ENCODE measurements at regions not wholly inside any gene's neighbourhood (a gene's known extent, or its start where the extent isn't known, plus 50 kb on each side); places are given as distances from the start of the nearest gene placed in this dataset.
"Not testable (repeated sequence)": the region's sequence is repeated elsewhere in the genome, so short reads cannot be mapped to it uniquely, and the experiment has no call there.

- no peak for DNase-seq
Observed at GRCh38 chr11:42786981-42787380, 524.8 kb upstream of the API5 start.

GRCh38 chr11:42795483-42795882, 516.3 kb upstream of the API5 start:
- not testable (repeated sequence) for DNase-seq

DNA sequence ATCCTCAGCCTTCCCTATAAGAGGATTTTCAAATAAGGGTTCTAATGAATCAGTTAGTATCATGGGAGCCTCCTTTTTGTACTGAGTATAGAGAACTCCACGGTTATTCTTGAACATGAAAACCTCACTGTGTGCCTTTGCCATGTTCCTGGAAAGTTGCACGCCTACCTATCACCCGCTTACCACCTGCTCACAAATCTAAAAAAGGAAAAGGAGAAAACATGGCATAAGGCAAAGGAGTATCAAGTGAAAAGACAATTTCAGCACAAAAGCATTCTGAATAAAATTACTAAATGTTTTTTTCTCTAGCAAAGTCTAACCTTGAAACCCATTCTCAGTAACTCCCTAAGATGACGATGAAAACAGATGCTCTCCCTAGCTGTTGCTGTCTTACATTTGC, 511.8 kb upstream of the API5 start:
- no peak for DNase-seq

- no peak for DNase-seq
Observed at GRCh38 chr11:42802201-42802899, 509.4 kb upstream of the API5 start.

- no peak for DNase-seq
Observed at GRCh38 chr11:42806191-42806590, 505.6 kb upstream of the API5 start.

DNA sequence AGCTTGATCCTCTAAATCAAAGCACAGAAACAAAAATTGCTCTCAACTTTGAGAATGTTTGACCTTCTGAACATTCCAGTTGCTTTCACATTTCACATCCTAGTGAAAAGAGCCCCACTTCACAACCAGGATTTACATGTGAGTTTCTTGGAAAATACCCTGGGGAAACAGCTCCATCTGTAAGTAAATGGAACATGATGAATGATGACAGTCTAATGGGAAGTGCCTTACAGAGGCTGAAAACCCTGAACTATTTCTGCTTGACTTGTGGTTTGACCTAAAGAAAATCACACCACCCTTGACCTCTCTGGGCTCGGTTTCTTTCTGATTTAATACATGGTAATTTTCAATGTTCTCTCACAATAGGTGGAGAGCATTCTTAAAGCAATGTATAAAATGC, 499.4 kb upstream of the API5 start:
- DNase-seq, result no peak

DNA sequence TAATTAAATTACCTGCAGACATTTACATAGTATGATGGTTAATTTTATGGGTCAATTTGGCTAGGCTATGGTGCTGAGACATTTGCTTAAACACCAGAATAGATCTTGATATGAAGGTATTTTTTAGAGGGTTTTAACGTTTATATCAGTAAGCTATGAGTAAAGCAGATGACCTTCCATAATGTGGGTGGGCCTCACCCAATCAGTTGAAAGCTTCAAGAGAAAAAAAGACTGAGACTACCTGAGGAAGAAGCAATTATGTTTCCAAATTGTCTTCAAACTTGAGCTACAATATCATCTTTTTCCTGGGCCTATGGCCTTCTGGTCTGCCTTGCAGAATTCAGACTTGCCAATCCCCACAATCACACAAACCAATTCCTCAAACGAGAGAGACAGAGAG, 498.8 kb upstream of the API5 start:
- no peak for DNase-seq

- no peak for DNase-seq
Observed at GRCh38 chr11:42816471-42816870, 495.3 kb upstream of the API5 start.

GRCh38 chr11:42819126-42819525, 492.7 kb upstream of the API5 start:
- no peak for DNase-seq

DNA sequence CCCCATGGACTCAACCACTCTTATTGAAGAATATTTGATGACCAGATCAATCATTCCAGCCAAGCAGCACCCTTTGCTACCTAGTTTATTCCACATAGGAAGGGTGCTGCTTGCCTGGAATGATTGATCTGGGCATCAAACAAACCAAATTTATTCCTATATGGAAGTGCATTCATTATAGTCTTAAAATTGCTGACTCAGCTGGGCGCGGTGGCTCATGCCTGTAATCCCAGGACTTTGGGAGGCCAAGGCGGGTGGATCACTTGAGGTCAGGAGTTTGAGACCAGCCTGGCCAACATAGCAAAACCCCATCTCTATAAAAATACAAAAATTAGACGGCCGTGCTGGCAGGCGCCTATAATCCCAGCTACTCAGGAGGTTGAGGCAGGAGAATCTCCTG, 489.6 kb upstream of the API5 start:
- not testable (repeated sequence) for DNase-seq

GRCh38 chr11:42823546-42823945, 488.2 kb upstream of the API5 start:
- DNase-seq, result no peak

DNA sequence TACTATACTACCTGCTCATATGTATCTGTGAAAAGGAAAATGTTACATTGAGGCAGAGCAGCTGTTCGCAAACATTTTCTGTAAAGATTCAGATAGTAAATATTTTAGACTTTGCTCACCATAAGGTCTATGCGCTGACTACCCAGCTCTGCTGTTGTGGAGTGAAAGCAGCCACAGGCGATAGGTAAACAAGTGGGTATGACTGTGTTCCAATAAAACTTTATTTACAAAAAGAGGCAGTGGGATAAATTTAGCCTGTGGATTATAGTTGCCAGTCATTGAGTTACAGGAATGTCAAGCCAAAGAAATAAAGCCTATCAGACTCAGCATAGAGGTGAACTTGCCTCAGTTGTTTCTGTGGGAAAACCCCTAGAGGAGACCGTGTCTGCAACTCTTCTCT, 487.7 kb upstream of the API5 start:
- DNase-seq, result no peak

DNA sequence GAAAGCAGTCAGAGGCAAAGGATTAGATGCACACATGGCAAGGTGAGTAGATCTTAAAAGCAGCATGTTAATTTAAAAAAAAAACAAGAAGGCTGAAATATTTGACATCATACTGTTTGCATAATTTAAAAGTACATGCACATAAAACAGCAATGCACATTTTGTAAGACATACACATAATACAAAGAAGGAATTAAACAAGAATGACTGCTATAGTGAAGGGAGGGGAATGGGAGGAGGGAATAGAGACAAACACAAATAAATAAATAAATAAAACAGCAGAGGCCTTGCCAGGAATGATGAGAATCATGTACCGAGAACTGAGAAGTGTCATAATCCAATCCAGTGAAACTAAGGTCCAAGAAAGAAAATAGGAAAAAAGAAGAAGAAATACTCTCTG, 486.2 kb upstream of the API5 start:
- no peak for DNase-seq

DNA sequence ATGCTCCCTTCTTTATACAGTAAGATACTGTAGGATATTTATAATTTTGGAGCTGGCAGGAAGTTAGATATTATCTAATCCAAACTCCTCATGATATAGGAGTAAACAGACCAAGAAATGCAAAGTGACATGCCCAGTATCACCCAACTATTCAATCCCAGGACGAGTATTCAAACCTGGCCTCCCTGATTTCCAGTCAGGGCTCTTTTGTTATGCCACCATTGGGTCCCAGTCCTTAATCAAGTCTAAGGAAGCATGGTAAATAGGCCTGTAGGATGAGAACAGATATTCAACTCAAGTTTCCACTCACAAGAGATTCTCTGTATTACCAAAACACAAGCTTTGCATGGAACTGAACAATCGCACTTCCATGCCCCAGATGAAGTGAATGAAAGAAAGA, 484.0 kb upstream of the API5 start:
- DNase-seq, result no peak

- DNase-seq, result no peak
Observed at GRCh38 chr11:42837994-42838393, 473.8 kb upstream of the API5 start.

DNA sequence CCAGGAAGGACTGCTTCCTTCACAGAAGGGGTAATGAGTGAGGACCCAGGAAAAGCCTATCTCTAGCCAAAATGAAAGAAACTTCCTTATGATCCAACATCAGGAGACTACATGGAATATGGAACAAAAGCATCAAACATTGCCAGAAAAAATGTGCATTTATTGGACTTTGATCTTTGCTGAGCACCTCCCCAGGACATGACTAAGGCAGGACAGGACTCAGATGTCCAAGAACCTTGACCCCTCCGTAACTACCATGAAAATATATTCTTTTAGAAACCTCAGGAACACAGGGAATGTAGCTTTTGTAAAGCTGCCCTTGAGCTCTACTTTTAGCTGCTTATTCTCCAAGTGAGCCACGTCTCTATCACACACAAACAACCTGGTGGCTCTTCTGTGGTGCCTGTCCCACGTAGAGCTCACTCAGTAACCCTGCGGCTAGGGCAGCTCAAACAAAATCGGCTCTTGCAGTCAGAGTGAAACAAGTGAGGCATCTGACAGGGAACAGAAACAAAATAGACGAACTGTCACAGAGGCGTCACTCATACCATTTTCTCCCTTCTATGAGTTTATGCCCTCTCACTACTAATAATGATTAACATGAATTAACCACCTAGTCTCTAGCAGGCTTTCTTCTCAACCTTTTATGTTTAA, 471.5 kb upstream of the API5 start:
- no peak for DNase-seq

DNA sequence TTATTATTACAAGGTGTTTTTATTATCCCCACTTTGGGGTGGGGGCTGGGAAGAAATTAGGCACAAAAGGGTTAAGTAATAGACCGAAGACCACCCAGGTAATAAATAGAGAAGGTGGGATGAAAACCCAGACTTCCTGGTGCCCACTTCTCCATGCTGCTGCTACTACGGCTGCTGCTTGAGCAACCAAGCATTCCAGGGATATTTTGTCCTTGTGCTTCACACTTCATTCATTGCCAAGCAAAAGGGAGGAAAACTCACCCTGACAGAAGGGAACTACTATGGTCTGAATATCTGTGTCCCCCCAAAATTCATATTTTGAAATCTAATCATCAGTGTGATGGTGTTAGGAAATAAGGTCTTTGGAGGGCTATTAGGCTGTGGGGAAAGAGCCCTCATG, 470.9 kb upstream of the API5 start:
- no peak for DNase-seq

GRCh38 chr11:42841556-42841955, 470.2 kb upstream of the API5 start:
- no peak for DNase-seq

DNA sequence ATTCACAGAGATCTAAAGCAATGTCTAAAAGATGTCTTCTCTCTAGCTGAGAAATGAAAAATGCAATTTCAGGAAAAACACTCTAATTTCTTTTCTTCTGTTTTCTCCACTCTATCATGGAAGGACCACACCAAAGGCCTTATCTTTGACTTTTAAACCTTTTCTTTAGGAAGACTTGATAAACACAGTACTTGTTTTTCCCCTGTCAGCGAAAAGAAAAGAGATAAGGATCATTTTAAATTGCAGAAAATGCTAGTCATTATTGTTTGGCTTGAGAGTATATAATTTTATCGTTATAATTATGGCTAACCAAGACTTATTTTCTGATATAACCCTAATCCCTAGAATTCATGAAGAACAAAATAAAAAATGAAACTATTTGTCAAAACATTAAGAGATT, 462.4 kb upstream of the API5 start:
- DNase-seq, result no peak

GRCh38 chr11:42857344-42857743, 454.5 kb upstream of the API5 start:
- DNase-seq, result no peak

GRCh38 chr11:42870480-42870879, 441.3 kb upstream of the API5 start:
- DNase-seq, result no peak

DNA sequence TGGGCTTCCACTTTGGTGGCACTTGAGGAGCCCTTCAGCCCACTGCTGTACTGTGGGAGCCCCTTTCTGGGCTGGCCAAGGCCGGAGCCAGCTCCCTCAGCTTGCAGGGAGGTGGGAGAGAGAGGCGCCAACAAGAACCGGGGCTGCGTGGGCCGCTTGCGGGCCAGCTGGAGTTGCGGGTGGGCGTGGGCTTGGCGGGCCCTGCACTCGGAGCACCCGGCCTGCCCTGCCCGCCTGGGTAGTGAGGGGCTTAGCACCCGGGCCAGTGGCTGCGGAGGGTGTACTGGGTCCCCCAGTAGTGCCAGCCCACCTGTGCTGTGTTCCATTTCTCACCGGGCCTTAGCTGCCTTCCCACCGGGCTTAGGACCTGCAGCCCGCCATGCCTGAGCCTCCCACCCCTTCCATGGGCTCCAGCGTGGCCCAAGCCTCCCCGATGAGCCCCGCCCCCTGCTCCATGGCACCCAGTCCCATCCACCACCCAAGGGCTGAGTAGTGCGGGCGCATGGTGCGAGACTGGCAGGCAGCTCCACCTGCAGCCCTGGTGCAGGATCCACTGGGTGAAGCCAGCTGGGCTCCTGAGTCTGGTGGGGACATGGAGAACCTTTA, 437.9 kb upstream of the API5 start:
- DNase-seq, result not testable (repeated sequence)

GRCh38 chr11:42881335-42881734, 430.5 kb upstream of the API5 start:
- not testable (repeated sequence) for DNase-seq

GRCh38 chr11:42890773-42891172, 421.0 kb upstream of the API5 start:
- no peak for DNase-seq

DNA sequence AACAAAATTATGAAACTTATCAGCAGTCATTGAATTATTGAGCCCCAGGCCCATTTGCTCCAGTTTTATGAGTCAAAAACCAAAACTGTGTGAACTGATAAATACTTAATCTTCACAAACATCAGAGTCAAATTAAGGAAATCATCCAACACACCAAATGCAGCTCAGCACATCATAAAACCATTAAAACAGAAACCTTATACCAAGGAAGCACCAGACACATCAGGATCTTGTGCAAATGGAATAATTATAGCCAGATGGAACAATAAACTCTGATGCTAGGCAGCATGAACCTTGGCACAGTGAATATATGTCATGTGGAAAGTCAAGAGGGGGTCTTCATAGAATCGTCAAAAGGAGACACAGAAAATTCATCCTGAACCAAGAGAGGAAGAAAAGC, 410.7 kb upstream of the API5 start:
- DNase-seq, result no peak

Data from activated CD4-positive, alpha-beta T cell treated with anti-CD3 and anti-CD28 coated beads for 48 hours (primary cell).